ENCODE measurements at regions not wholly inside any gene's neighbourhood (a gene's known extent, or its start where the extent isn't known, plus 50 kb on each side); places are given as distances from the start of the nearest gene placed in this dataset.

DNA sequence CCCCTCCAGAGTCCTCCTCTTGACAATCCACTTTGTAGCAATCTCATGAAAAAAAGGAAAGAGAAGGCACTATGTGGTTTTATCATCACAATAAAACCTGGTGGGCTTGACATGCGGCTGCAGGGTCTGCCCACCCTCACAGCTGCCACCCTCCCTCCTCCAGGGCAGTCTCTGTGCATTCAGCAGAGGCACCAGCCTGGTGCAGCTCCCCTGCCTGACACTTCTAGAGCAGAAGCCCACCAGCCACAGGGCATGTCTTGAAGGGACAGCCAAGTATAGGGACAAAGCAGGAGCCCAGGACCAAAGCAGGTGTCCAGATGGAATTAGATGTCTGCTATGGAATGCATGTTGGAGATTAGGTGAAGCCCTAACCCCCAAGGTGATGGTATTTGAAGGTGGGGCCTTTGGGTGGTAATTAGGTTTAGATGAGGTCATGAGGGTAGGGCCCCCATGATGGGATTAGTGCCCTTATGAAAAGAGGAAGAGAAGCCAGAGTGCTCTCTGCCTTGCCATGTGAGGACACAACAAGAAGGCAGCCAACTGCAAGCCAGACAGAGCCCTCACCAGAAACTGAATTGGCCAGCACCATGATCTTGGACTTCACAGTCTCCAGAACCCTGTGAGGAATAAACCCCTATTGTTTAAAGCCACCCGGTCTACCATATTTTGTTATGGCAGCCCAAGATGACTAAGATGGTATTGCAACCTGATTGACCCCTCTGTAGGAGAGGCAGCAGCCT, 86.9 kb downstream of the MCFD2 start:
- H3K4me3 ChIP-seq (replicated peaks in 1 of 3; ENCODE audit: insufficient read depth in 1 of 3, low read depth in 2 of 3, low read length in 3 of 3): no peak overlapping the region
- ATAC-seq: no peak
- no peak overlapping the region for H3K9ac ChIP-seq (ENCODE audit: insufficient read depth, low read depth, low read length)
- ChIA-PET POLR2A (no interaction called here), CTCF (ENCODE audit: low intra/inter-chr PET ratio, low total read pairs) (no interaction called here)
- in situ Hi-C loops (cut with HindIII; ENCODE audit: extremely low pct_ligation_motif_present, low pct_unique_long_range_greater_than_20kb) (no loop called here), intact Hi-C loops (cut with micrococcal nuclease; ENCODE audit: unreplicated experiment) (no loop called here)
- peaks cover 18% of the 10 kb centered on the region for H3K4me1 ChIP-seq (ENCODE audit: insufficient read depth, low read length)
- H3K79me2 ChIP-seq (ENCODE audit: insufficient read depth, low read length): no peaks in the 10 kb centered on the region
- H3K27ac ChIP-seq (ENCODE audit: extremely low read length, insufficient read depth, low read length): no peak overlapping the region
- 87% methylated on average over 2 of the region's 2 CpGs for WGBS (ENCODE audit: low lambda C conversion rate)
- no peak overlapping the region for H3K4me2 ChIP-seq (ENCODE audit: low read depth, low read length)
- H2AFZ ChIP-seq (ENCODE audit: low read length): no peak overlapping the region
- H4K20me1 ChIP-seq (ENCODE audit: insufficient read depth, low read length): no peaks in the 10 kb centered on the region
- no peaks in the 10 kb centered on the region for H3K9me3 ChIP-seq (ENCODE audit: low read length)
- no TSS peak for BruUV-seq (replicated peaks)
- TF ChIP-seq ZNF746 (CRISPR knock-in tag; IDR thresholded peaks at IDR 0.05) (0 out of 2 replicates have a peak, but pooled peaks have one; percentile 27), ZNF382 (CRISPR knock-in tag; IDR thresholded peaks at IDR 0.05; ENCODE audit: borderline replicate concordance) (no peak), ZNF564 (CRISPR knock-in tag; IDR thresholded peaks at IDR 0.05) (peak; percentile 99), LRRFIP1 (CRISPR knock-in tag; conservative IDR thresholded peaks at IDR 0.05) (no peak), MAFG (CRISPR knock-in tag; IDR thresholded peaks at IDR 0.05) (no peak)
- DNase-seq (ENCODE audit: low spot score): no peak
- peaks cover 1 to 32% of the 10 kb centered on the region in 2 experiments; a peak in 2 of 5 replicates for H3K27me3 ChIP-seq (ENCODE audit: control insufficient read depth in 1 of 2, insufficient read depth in 2 of 2, low read length in 2 of 2)
- no peak for FAIRE-seq
- H3K36me3 ChIP-seq (replicated peaks in 1 of 2; ENCODE audit: control insufficient read depth in 1 of 2, insufficient read depth in 2 of 2, low read length in 2 of 2): no peaks in the 10 kb centered on the region

DNA sequence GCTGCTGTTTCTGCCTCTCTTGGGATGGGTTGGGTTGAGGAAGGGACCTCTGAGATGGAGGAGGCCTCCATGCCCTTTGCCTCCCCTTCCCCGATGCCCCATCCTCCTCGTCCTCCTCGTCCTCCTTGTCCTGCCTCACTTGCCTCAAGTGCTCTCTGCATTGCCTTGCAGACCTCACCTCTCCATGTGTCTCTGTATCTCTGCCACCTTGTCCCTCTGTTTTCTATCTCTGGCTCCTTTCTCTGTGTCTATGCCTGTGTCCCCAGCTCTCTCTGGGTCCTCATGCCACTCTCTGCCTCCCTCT, 87.5 kb downstream of the MCFD2 start:
- no peaks in the 10 kb centered on the region for H4K20me1 ChIP-seq (ENCODE audit: insufficient read depth, low read length)
- ATAC-seq: no peak
- H3K4me2 ChIP-seq (ENCODE audit: low read depth, low read length): no peak overlapping the region
- no TSS peak for BruUV-seq (replicated peaks)
- no peak overlapping the region for H2AFZ ChIP-seq (ENCODE audit: low read length)
- H3K9ac ChIP-seq (ENCODE audit: insufficient read depth, low read depth, low read length): no peak overlapping the region
- WGBS (ENCODE audit: low lambda C conversion rate): 47% methylated on average over 3 of the region's 3 CpGs
- H3K27me3 ChIP-seq (ENCODE audit: control insufficient read depth in 1 of 2, insufficient read depth in 2 of 2, low read length in 2 of 2): peaks cover 1 to 37% of the 10 kb centered on the region in 2 experiments; a peak in 2 of 5 replicates
- H3K36me3 ChIP-seq (replicated peaks in 1 of 2; ENCODE audit: control insufficient read depth in 1 of 2, insufficient read depth in 2 of 2, low read length in 2 of 2): no peaks in the 10 kb centered on the region
- H3K27ac ChIP-seq (ENCODE audit: extremely low read length, insufficient read depth, low read length): no peak overlapping the region
- no peaks in the 10 kb centered on the region for H3K79me2 ChIP-seq (ENCODE audit: insufficient read depth, low read length)
- H3K4me1 ChIP-seq (ENCODE audit: insufficient read depth, low read length): peaks cover 18% of the 10 kb centered on the region
- FAIRE-seq: no peak
- in situ Hi-C loops (cut with HindIII; ENCODE audit: extremely low pct_ligation_motif_present, low pct_unique_long_range_greater_than_20kb) (no loop called here), intact Hi-C loops (cut with micrococcal nuclease; ENCODE audit: unreplicated experiment) (no loop called here)
- ChIA-PET CTCF (ENCODE audit: low intra/inter-chr PET ratio, low total read pairs) (no interaction called here), POLR2A (no interaction called here)
- H3K4me3 ChIP-seq (replicated peaks in 1 of 3; ENCODE audit: insufficient read depth in 1 of 3, low read depth in 2 of 3, low read length in 3 of 3): no peak overlapping the region
- no peaks in the 10 kb centered on the region for H3K9me3 ChIP-seq (ENCODE audit: low read length)
- no peak for DNase-seq (ENCODE audit: low spot score)
- TF ChIP-seq SOX13 (IDR thresholded peaks at IDR 0.05): no peak
- no peak for TF ChIP-seq SOX13 (CRISPR knock-in tag; conservative IDR thresholded peaks at IDR 0.05 in 1 of 2, IDR thresholded peaks at IDR 0.05 in 1 of 2)
- TF ChIP-seq HMG20B (CRISPR knock-in tag; conservative IDR thresholded peaks at IDR 0.05): no peak
- no peak for TF ChIP-seq ZFX (CRISPR knock-in tag; IDR thresholded peaks at IDR 0.05; ENCODE audit: low read depth)
- TF ChIP-seq ZNF883 (CRISPR knock-in tag; IDR thresholded peaks at IDR 0.05; ENCODE audit: not compliant biosample characterization): no peak
- TF ChIP-seq ZNF260 (CRISPR knock-in tag; IDR thresholded peaks at IDR 0.05; ENCODE audit: borderline replicate concordance, low read depth): no peak
- TF ChIP-seq, protein P1, sequence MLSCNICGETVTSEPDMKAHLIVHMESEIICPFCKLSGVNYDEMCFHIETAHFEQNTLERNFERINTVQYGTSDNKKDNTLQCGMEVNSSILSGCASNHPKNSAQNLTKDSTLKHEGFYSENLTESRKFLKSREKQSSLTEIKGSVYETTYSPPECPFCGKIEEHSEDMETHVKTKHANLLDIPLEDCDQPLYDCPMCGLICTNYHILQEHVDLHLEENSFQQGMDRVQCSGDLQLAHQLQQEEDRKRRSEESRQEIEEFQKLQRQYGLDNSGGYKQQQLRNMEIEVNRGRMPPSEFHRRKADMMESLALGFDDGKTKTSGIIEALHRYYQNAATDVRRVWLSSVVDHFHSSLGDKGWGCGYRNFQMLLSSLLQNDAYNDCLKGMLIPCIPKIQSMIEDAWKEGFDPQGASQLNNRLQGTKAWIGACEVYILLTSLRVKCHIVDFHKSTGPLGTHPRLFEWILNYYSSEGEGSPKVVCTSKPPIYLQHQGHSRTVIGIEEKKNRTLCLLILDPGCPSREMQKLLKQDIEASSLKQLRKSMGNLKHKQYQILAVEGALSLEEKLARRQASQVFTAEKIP (CRISPR knock-in tag; IDR thresholded peaks at IDR 0.05; ENCODE audit: borderline replicate concordance): no peak
- no peak for TF ChIP-seq EHMT2 (IDR thresholded peaks at IDR 0.05; ENCODE audit: borderline replicate concordance, low read depth, low read length)
- TF ChIP-seq ARNTL (CRISPR knock-in tag; IDR thresholded peaks at IDR 0.05): no peak

Measured in HepG2 (cell line).